ENCODE measurements at regions not wholly inside any gene's neighbourhood (a gene's known extent, or its start where the extent isn't known, plus 50 kb on each side); places are given as distances from the start of the nearest gene placed in this dataset.

GRCh38 chr7:41136551-41136950 lies 566.3 kb downstream of the INHBA start:
- TF ChIP-seq GATA3 (IDR thresholded peaks at IDR 0.05; ENCODE audit: low read depth, low read length) = no peak
- TF ChIP-seq GATA2 (IDR thresholded peaks at IDR 0.05; ENCODE audit: low read depth, low read length) = no peak
